Ramos (cell line): ENCODE measurements at regions not wholly inside any gene's neighbourhood (a gene's known extent, or its start where the extent isn't known, plus 50 kb on each side); places are given as distances from the start of the nearest gene placed in this dataset.

Source experiments
- in situ Hi-C: fragments of 300-500 bp; cut with MboI; formaldehyde crosslinking; loops from one replicate; pipeline ENCODE4 v1.14.3; 2022; ENCODE audit warnings: low sequenced_read_pairs; ENCODE audit not compliant: unreplicated experiment

- in situ Hi-C loops, result loop anchor here (25.0 kb wide), 1 partner anchor 606 kb away; no protein-coding TSS in a partner anchor
Observed at GRCh38 chr10:128867819-128868218, 599.2 kb upstream of the MGMT start.

- in situ Hi-C loops, result loop anchor here (25.0 kb wide), 1 partner anchor 606 kb away; no protein-coding TSS in a partner anchor
Observed at GRCh38 chr10:128868481-128868880, 598.6 kb upstream of the MGMT start.

GRCh38 chr10:128869101-128869749 lies 597.8 kb upstream of the MGMT start:
- in situ Hi-C loops, result loop anchor here (25.0 kb wide), 1 partner anchor 607 kb away; no protein-coding TSS in a partner anchor

GRCh38 chr10:128870830-128871597 lies 596.0 kb upstream of the MGMT start:
- in situ Hi-C loops, result loop anchor here (25.0 kb wide), 1 partner anchor 609 kb away; no protein-coding TSS in a partner anchor

GRCh38 chr10:128871671-128872231 lies 595.3 kb upstream of the MGMT start:
- in situ Hi-C loops, result loop anchor here (25.0 kb wide), 1 partner anchor 609 kb away; no protein-coding TSS in a partner anchor

- in situ Hi-C loops, result loop anchor here (25.0 kb wide), 1 partner anchor 611 kb away; no protein-coding TSS in a partner anchor
Observed at GRCh38 chr10:128873411-128874054, 593.5 kb upstream of the MGMT start.

- in situ Hi-C loops, result loop anchor here (25.0 kb wide), 1 partner anchor 612 kb away; no protein-coding TSS in a partner anchor
Observed at GRCh38 chr10:128874331-128874730, 592.7 kb upstream of the MGMT start.

- in situ Hi-C loops, result no loop called here
Observed at GRCh38 chr10:128875030-128875744, 591.9 kb upstream of the MGMT start.

- in situ Hi-C loops, result no loop called here
Observed at GRCh38 chr10:128875956-128876736, 590.9 kb upstream of the MGMT start.

- in situ Hi-C loops, result no loop called here
Observed at GRCh38 chr10:128877141-128877540, 589.9 kb upstream of the MGMT start.

- in situ Hi-C loops, result no loop called here
Observed at GRCh38 chr10:128877936-128878335, 589.1 kb upstream of the MGMT start.

- in situ Hi-C loops, result no loop called here
Observed at GRCh38 chr10:128879030-128879429, 588.0 kb upstream of the MGMT start.

GRCh38 chr10:128879441-128880140 lies 587.5 kb upstream of the MGMT start:
- in situ Hi-C loops, result no loop called here

- in situ Hi-C loops, result no loop called here
Observed at GRCh38 chr10:128880159-128880725, 586.8 kb upstream of the MGMT start.

GRCh38 chr10:128881086-128881485 lies 586.0 kb upstream of the MGMT start:
- in situ Hi-C loops, result no loop called here

- in situ Hi-C loops, result no loop called here
Observed at GRCh38 chr10:128883231-128884032, 583.6 kb upstream of the MGMT start.

- in situ Hi-C loops, result no loop called here
Observed at GRCh38 chr10:128884033-128884425, 583.0 kb upstream of the MGMT start.
